ENCODE measurements at regions not wholly inside any gene's neighbourhood (a gene's known extent, or its start where the extent isn't known, plus 50 kb on each side); places are given as distances from the start of the nearest gene placed in this dataset.

DNA sequence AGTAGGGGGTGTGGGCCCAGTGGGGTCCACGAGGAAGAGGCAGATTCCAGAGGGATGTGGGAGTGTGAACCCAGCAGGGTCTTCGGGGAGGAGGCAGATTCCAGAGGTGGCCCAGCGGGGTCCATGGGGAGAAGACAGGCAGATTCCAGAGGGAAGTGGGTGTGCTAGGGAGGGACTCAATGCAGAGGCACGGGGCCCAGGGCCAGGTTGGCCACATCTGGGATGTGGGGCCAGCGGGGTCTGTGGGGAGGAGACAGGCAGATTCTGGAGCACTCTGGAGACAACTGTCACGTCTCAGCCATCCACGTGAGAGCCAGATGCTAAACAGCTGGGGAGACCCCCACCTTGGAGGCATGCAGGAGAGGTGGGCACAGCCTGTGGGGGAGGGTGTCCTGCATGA, 582.6 kb downstream of the TBC1D22A start:
- TF ChIP-seq ZNF558 (tag by site-specific recombination; IDR thresholded peaks at IDR 0.05): no peak
- TF ChIP-seq GLIS2 (tag by site-specific recombination; IDR thresholded peaks at IDR 0.05): no peak
- no peak for TF ChIP-seq ZNF366 (tag by site-specific recombination; conservative IDR thresholded peaks at IDR 0.05)
- TF ChIP-seq ZNF112 (tag by site-specific recombination; IDR thresholded peaks at IDR 0.05): no peak
